Right forelimb (tissue), 1 donor: ENCODE measurements at regions not wholly inside any gene's neighbourhood (a gene's known extent, or its start where the extent isn't known, plus 50 kb on each side); places are given as distances from the start of the nearest gene placed in this dataset.

ENCODE experiments used
- DNase-seq: peaks from one replicate; pipeline ENCODE4 v3.0.0-alpha.2; 2018

- DNase-seq: peak; percentile 55
Observed at GRCh38 chr12:66066137-66066928, 64.2 kb downstream of the LLPH start.

- DNase-seq: no peak
Observed at GRCh38 chr12:66065641-66066136, 64.9 kb downstream of the LLPH start.

- no peak for DNase-seq
Observed at GRCh38 chr12:66065150-66065549, 65.4 kb downstream of the LLPH start.

GRCh38 chr12:66063916-66064315 lies 66.6 kb downstream of the LLPH start:
- DNase-seq: no peak

- DNase-seq: no peak
Observed at GRCh38 chr12:66062290-66062625, 68.3 kb downstream of the LLPH start.

- DNase-seq: no peak
Observed at GRCh38 chr12:66061557-66062289, 68.8 kb downstream of the LLPH start.

GRCh38 chr12:66061076-66061475 lies 69.5 kb downstream of the LLPH start:
- DNase-seq: no peak

- DNase-seq: no peak
Observed at GRCh38 chr12:66060163-66060907, 70.2 kb downstream of the LLPH start.

- no peak for DNase-seq
Observed at GRCh38 chr12:66059666-66060065, 70.9 kb downstream of the LLPH start.

GRCh38 chr12:66058554-66058953 lies 72.0 kb downstream of the LLPH start:
- no peak for DNase-seq

- no peak for DNase-seq
Observed at GRCh38 chr12:66055837-66056319, 74.7 kb downstream of the LLPH start.

- no peak for DNase-seq
Observed at GRCh38 chr12:66052988-66053615, 77.4 kb downstream of the LLPH start.

GRCh38 chr12:66051361-66051760 lies 79.2 kb downstream of the LLPH start:
- DNase-seq: no peak

- no peak for DNase-seq
Observed at GRCh38 chr12:66050610-66051009, 79.9 kb downstream of the LLPH start.

- DNase-seq: no peak
Observed at GRCh38 chr12:66050283-66050576, 80.3 kb downstream of the LLPH start.

GRCh38 chr12:66049538-66050282 lies 80.8 kb downstream of the LLPH start:
- DNase-seq: no peak

- DNase-seq: no peak
Observed at GRCh38 chr12:66048835-66049537, 81.6 kb downstream of the LLPH start.

GRCh38 chr12:66048218-66048834 lies 82.2 kb downstream of the LLPH start:
- no peak for DNase-seq

- DNase-seq: no peak
Observed at GRCh38 chr12:66047411-66048021, 83.0 kb downstream of the LLPH start.

- no peak for DNase-seq
Observed at GRCh38 chr12:66045506-66045905, 85.0 kb downstream of the LLPH start.

GRCh38 chr12:66044731-66045130 lies 85.8 kb downstream of the LLPH start:
- DNase-seq: no peak
